ENCODE measurements at regions not wholly inside any gene's neighbourhood (a gene's known extent, or its start where the extent isn't known, plus 50 kb on each side); places are given as distances from the start of the nearest gene placed in this dataset.

DNA sequence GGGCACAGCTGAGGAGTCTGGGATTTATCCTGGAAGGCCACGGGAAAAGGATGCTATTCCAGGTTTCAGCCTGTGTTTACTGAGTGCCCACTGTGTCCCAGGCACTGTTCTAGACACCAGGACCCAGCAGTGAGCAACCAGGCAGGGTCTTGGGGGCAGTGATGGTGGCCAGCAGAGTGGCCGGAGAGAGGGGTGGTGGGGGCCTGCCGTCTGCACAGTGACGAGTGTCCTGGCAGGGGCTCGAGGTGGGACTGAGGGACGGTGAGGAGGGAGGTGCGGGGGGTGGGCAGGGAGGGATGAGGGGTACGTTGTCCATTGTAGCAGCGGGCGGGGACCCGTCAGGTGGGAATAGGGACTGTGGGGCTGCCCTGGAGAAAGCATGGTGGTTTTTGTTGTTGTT lies 66.3 kb upstream of the CIBAR2 start:
- H3K4me2 ChIP-seq (ENCODE audit: low read length) = no peak overlapping the region
- no peak overlapping the region for H3K27ac ChIP-seq (ENCODE audit: low read depth, low read length)
- H3K36me3 ChIP-seq (ENCODE audit: control insufficient read depth, low read length) = no peaks in the 10 kb centered on the region
- no peaks in the 10 kb centered on the region for H3F3A ChIP-seq (ENCODE audit: control insufficient read depth, insufficient read depth)
- H4K20me1 ChIP-seq (ENCODE audit: control insufficient read depth, insufficient read depth, low read depth, low read length) = no peaks in the 10 kb centered on the region
- no peak for TF ChIP-seq CTCF (IDR thresholded peaks at IDR 0.05; ENCODE audit: low read depth, low read length, poor library complexity, severe bottlenecking)
- H3K79me2 ChIP-seq (ENCODE audit: control insufficient read depth, low read length) = no peaks in the 10 kb centered on the region
- peaks cover under 1% of the 10 kb centered on the region; the same call in 1 of the 2 replicates for H3K27me3 ChIP-seq (ENCODE audit: control insufficient read depth, low read length)
- no peaks in the 10 kb centered on the region for H3K9me3 ChIP-seq (ENCODE audit: control insufficient read depth, insufficient read depth, low read length)
- no peaks in the 10 kb centered on the region for H3K9me2 ChIP-seq (replicated peaks; ENCODE audit: control insufficient read depth, low read length)
- H3K4me1 ChIP-seq (ENCODE audit: control insufficient read depth, low read length) = no peaks in the 10 kb centered on the region
- no peak overlapping the region for H3K4me3 ChIP-seq (ENCODE audit: low read length)

GRCh38 chr16:85179344-85180046 lies 67.2 kb upstream of the CIBAR2 start:
- Histone ChIP-seq H3K79me2 (ENCODE audit: control insufficient read depth, low read length) (no peaks in the 10 kb centered on the region), H3K4me2 (ENCODE audit: low read length) (no peak overlapping the region), H3K4me1 (ENCODE audit: control insufficient read depth, low read length) (no peaks in the 10 kb centered on the region), H3K9me3 (ENCODE audit: control insufficient read depth, insufficient read depth, low read length) (peaks cover 2% of the 10 kb centered on the region; the same call in 1 of the 2 replicates), H3K36me3 (ENCODE audit: control insufficient read depth, low read length) (no peaks in the 10 kb centered on the region), H3K9me2 (replicated peaks; ENCODE audit: control insufficient read depth, low read length) (no peaks in the 10 kb centered on the region), H4K20me1 (ENCODE audit: control insufficient read depth, insufficient read depth, low read depth, low read length) (no peaks in the 10 kb centered on the region), H3K27ac (ENCODE audit: low read depth, low read length) (no peak overlapping the region), H3K27me3 (ENCODE audit: control insufficient read depth, low read length) (no peaks in the 10 kb centered on the region), H3F3A (ENCODE audit: control insufficient read depth, insufficient read depth) (no peaks in the 10 kb centered on the region), H3K4me3 (ENCODE audit: low read length) (no peak overlapping the region)
- no peak for TF ChIP-seq EZH2phosphoT487 (IDR thresholded peaks at IDR 0.05; ENCODE audit: borderline replicate concordance, low read length)
- TF ChIP-seq CTCF (IDR thresholded peaks at IDR 0.05; ENCODE audit: low read depth, low read length, poor library complexity, severe bottlenecking) = no peak

GRCh38 chr16:85180047-85180826 lies 68.0 kb upstream of the CIBAR2 start:
- no peak overlapping the region for H3K4me2 ChIP-seq (ENCODE audit: low read length)
- no peaks in the 10 kb centered on the region for H3K27me3 ChIP-seq (ENCODE audit: control insufficient read depth, low read length)
- H3K27ac ChIP-seq (ENCODE audit: low read depth, low read length) = no peak overlapping the region
- H4K20me1 ChIP-seq (ENCODE audit: control insufficient read depth, insufficient read depth, low read depth, low read length) = no peaks in the 10 kb centered on the region
- H3K36me3 ChIP-seq (ENCODE audit: control insufficient read depth, low read length) = no peaks in the 10 kb centered on the region
- H3K9me2 ChIP-seq (replicated peaks; ENCODE audit: control insufficient read depth, low read length) = no peaks in the 10 kb centered on the region
- TF ChIP-seq EZH2phosphoT487 (IDR thresholded peaks at IDR 0.05; ENCODE audit: borderline replicate concordance, low read length) (no peak), CTCF (IDR thresholded peaks at IDR 0.05; ENCODE audit: low read depth, low read length, poor library complexity, severe bottlenecking) (no peak)
- H3K4me1 ChIP-seq (ENCODE audit: control insufficient read depth, low read length) = no peaks in the 10 kb centered on the region
- H3K9me3 ChIP-seq (ENCODE audit: control insufficient read depth, insufficient read depth, low read length) = peaks cover 2% of the 10 kb centered on the region; the same call in 1 of the 2 replicates
- no peaks in the 10 kb centered on the region for H3F3A ChIP-seq (ENCODE audit: control insufficient read depth, insufficient read depth)
- no peak overlapping the region for H3K4me3 ChIP-seq (ENCODE audit: low read length)
- H3K79me2 ChIP-seq (ENCODE audit: control insufficient read depth, low read length) = no peaks in the 10 kb centered on the region
